Thoracic aorta (tissue), 2 donors: ENCODE measurements at regions not wholly inside any gene's neighbourhood (a gene's known extent, or its start where the extent isn't known, plus 50 kb on each side); places are given as distances from the start of the nearest gene placed in this dataset.

Experiments used
- ATAC-seq: fragments of 150-250 bp; one replicate; pipeline ENCODE4 v1.8.0; 2017; ENCODE audit warnings: low read depth; ENCODE audit not compliant: insufficient number of reproducible peaks, low FRiP score
- DNase-seq: peaks from one replicate; pipeline ENCODE4 v3.0.0-alpha.2; 2020; ENCODE audit warnings: low spot score
- H3K27ac ChIP-seq, 2 donors: fragments of 200-600 bp; sonication (generic); 1 replicate in 1 of 2; 2 replicates in 1 of 2; pipeline ENCODE4 v1.5.1; 2016; ENCODE audit warnings: mild to moderate bottlenecking in 2 of 2, moderate library complexity in 2 of 2
- H3K27me3 ChIP-seq: fragments of 200-600 bp; sonication (generic); replicated peaks from 2 replicates; pipeline ENCODE4 v1.6.0; 2016; ENCODE audit warnings: mild to moderate bottlenecking; ENCODE audit not compliant: insufficient read depth
- H3K36me3 ChIP-seq: fragments of 200-600 bp; sonication (generic); one replicate; pipeline ENCODE4 v1.5.1; 2016
- H3K4me1 ChIP-seq, 2 donors: fragments of 200-600 bp; sonication (generic); 1 replicate in 1 of 2; 2 replicates in 1 of 2; pipeline versions ENCODE4 v1.5.1 to v1.6.0; 2016; ENCODE audit warnings: low read depth in 2 of 2, mild to moderate bottlenecking in 1 of 2; ENCODE audit not compliant: control insufficient read depth in 1 of 2
- H3K4me3 ChIP-seq: fragments of 200-600 bp; sonication (generic); 2 replicates; pipeline ENCODE4 v1.5.1; 2016; ENCODE audit warnings: mild to moderate bottlenecking
- H3K9me3 ChIP-seq: fragments of 200-600 bp; sonication (generic); 2 replicates; pipeline ENCODE4 v1.5.1; 2016
- TF ChIP-seq, protein P1 (sequence below): fragments of 200-600 bp; sonication (generic); IDR thresholded peaks from one replicate; pipeline ENCODE4 v1.5.1; 2019; ENCODE audit warnings: antibody characterized with exemption

DNA sequence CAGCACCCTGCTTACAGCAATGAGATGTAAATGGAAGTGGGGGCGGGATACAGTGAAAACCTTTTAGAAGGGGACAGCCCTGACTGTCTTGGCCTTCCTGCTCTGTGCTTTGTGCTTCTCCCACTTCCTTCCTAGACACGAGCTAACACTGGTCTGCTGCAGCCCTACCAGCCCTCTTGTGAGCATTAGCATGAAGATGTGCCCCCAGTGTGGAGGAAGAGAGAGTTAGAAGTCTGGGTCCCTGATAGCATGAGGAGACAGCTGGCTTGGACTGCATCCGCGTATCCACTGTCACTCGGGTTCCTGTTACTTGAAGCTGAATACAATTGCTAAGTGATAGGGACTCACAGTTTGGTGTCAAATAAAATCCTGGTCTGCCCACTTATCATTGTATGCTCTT lies 248.1 kb upstream of the SOX5 start:
- DNase-seq (no peak), ATAC-seq (no peak)
- no peak overlapping the region for H3K4me3 ChIP-seq
- H3K4me1 ChIP-seq, result peaks cover 12 to 28% of the 10 kb centered on the region in 2 donors
- no peak overlapping the region for H3K27ac ChIP-seq
- no peaks in the 10 kb centered on the region for H3K36me3 ChIP-seq
- no peaks in the 10 kb centered on the region for H3K27me3 ChIP-seq
- TF ChIP-seq, protein P1, sequence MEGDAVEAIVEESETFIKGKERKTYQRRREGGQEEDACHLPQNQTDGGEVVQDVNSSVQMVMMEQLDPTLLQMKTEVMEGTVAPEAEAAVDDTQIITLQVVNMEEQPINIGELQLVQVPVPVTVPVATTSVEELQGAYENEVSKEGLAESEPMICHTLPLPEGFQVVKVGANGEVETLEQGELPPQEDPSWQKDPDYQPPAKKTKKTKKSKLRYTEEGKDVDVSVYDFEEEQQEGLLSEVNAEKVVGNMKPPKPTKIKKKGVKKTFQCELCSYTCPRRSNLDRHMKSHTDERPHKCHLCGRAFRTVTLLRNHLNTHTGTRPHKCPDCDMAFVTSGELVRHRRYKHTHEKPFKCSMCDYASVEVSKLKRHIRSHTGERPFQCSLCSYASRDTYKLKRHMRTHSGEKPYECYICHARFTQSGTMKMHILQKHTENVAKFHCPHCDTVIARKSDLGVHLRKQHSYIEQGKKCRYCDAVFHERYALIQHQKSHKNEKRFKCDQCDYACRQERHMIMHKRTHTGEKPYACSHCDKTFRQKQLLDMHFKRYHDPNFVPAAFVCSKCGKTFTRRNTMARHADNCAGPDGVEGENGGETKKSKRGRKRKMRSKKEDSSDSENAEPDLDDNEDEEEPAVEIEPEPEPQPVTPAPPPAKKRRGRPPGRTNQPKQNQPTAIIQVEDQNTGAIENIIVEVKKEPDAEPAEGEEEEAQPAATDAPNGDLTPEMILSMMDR, result no peak
- H3K9me3 ChIP-seq, result no peaks in the 10 kb centered on the region

DNA sequence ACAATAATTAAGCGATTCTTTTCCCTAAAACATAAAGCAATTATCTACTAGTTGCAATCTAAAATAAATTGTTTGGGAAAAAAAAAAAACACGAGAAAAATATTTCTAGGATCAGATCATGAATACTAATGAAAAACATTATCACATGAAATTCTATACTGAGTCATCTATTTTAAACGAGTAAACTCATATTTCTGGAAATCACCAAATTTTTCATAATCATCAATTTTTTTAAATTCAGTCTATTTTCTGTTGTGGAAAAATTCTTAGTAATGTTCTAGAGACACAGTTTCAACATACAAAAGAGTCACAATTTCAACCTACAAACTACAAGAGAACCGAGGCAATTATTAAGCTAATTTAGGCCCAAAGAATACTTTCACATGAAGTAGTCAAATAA lies 245.6 kb upstream of the SOX5 start:
- peaks cover 8 to 20% of the 10 kb centered on the region in 2 donors for H3K4me1 ChIP-seq
- H3K27ac ChIP-seq, result no peak overlapping the region
- TF ChIP-seq, protein P1, result no peak
- no peaks in the 10 kb centered on the region for H3K36me3 ChIP-seq
- no peaks in the 10 kb centered on the region for H3K9me3 ChIP-seq
- no peak overlapping the region for H3K4me3 ChIP-seq
- H3K27me3 ChIP-seq, result no peaks in the 10 kb centered on the region
- DNase-seq, result no peak
- no peak for ATAC-seq

GRCh38 chr12:24191117-24191516 lies 241.6 kb upstream of the SOX5 start:
- no peaks in the 10 kb centered on the region for H3K27me3 ChIP-seq
- H3K4me1 ChIP-seq, result no peaks in the 10 kb centered on the region
- H3K36me3 ChIP-seq, result no peaks in the 10 kb centered on the region
- no peak for ATAC-seq
- TF ChIP-seq, protein P1, result no peak
- H3K9me3 ChIP-seq, result no peaks in the 10 kb centered on the region
- no peak overlapping the region for H3K27ac ChIP-seq
- no peak overlapping the region for H3K4me3 ChIP-seq
- DNase-seq, result no peak

GRCh38 chr12:24185782-24186181 lies 236.3 kb upstream of the SOX5 start:
- no peaks in the 10 kb centered on the region for H3K4me1 ChIP-seq
- H3K27ac ChIP-seq, result no peak overlapping the region
- no peaks in the 10 kb centered on the region for H3K36me3 ChIP-seq
- DNase-seq (no peak), ATAC-seq (no peak)
- H3K27me3 ChIP-seq, result no peaks in the 10 kb centered on the region
- no peaks in the 10 kb centered on the region for H3K9me3 ChIP-seq
- no peak overlapping the region for H3K4me3 ChIP-seq
- TF ChIP-seq, protein P1, result no peak

GRCh38 chr12:24177889-24178288 lies 228.4 kb upstream of the SOX5 start:
- Histone ChIP-seq H3K27me3 (no peaks in the 10 kb centered on the region), H3K27ac (no peak overlapping the region), H3K36me3 (no peaks in the 10 kb centered on the region), H3K4me3 (no peak overlapping the region), H3K4me1 (peaks cover 7 to 14% of the 10 kb centered on the region in 2 donors), H3K9me3 (no peaks in the 10 kb centered on the region)
- ATAC-seq (no peak), DNase-seq (no peak)
- TF ChIP-seq, protein P1, result no peak
